A549 (cell line): ENCODE measurements at regions not wholly inside any gene's neighbourhood (a gene's known extent, or its start where the extent isn't known, plus 50 kb on each side); places are given as distances from the start of the nearest gene placed in this dataset.

Experiments
- CTCF ChIP-seq: fragments of >200 bp; sonication (Bioruptor Twin); formaldehyde crosslinking; IDR thresholded peaks from 3 replicates; pipeline ENCODE4 v1.5.1; 2016
- FOXS1 ChIP-seq: fragments of 250-450 bp; sonication (Bioruptor Pico); IDR thresholded peaks from 2 replicates; pipeline ENCODE4 v1.5.0; 2020; ENCODE audit warnings: mild to moderate bottlenecking, moderate library complexity
- MAX ChIP-seq: IDR thresholded peaks from 2 replicates; pipeline ENCODE4 v1.6.1; 2012
- NR3C1 ChIP-seq: fragments of >200 bp; sonication (Bioruptor Twin); formaldehyde crosslinking; IDR thresholded peaks from 3 replicates; pipeline ENCODE4 v1.6.1; 2017
- POLR2A ChIP-seq: IDR thresholded peaks from 2 replicates; pipeline ENCODE4 v1.6.1; 2012; ENCODE audit warnings: mild to moderate bottlenecking, low read length
- RARB ChIP-seq: fragments of 250-450 bp; sonication (Bioruptor Pico); IDR thresholded peaks from 2 replicates; pipeline ENCODE4 v1.8.0; 2021; ENCODE audit warnings: mild to moderate bottlenecking, moderate library complexity
- REST ChIP-seq: fragments of 200-600 bp; sonication (generic); IDR thresholded peaks from 2 replicates; pipeline ENCODE4 v1.6.1; 2016; ENCODE audit warnings: antibody characterized with exemption, mild to moderate bottlenecking, moderate library complexity
- RFX5 ChIP-seq: fragments of 450-650 bp; IDR thresholded peaks from 2 replicates; pipeline ENCODE4 v1.7.1; 2014; ENCODE audit warnings: antibody characterized with exemption, mild to moderate bottlenecking, moderate library complexity

- TF ChIP-seq MAX (no peak), CTCF (no peak), REST (no peak), RARB (no peak), RFX5 (no peak), POLR2A (no peak), NR3C1 (no peak), FOXS1 (CRISPR knock-in tag) (no peak)
Observed at GRCh38 chr10:129131457-129132132, 335.4 kb upstream of the MGMT start.
